Psoas muscle (tissue), 7 donors: ENCODE measurements at regions not wholly inside any gene's neighbourhood (a gene's known extent, or its start where the extent isn't known, plus 50 kb on each side); places are given as distances from the start of the nearest gene placed in this dataset.
"Not testable (repeated sequence)": the region's sequence is repeated elsewhere in the genome, so short reads cannot be mapped to it uniquely, and the experiment has no call there.

Source experiments
- ATAC-seq, 4 donors: fragments of 200-7000 bp; cut with Tn5 transposase; one replicate each; pipeline ENCODE4 v1.9.1; 2020; ENCODE audit warnings: moderate library complexity in 3 of 4, mild to moderate bottlenecking in 2 of 4
- DNase-seq, 2 donors: peaks; one replicate each; pipeline ENCODE4 v3.0.0-alpha.2; 2020
- H3K27ac ChIP-seq: fragments of 200-600 bp; one replicate; pipeline ENCODE4 v1.8.0; 2022
- H3K27me3 ChIP-seq, 3 donors: fragments of 200-600 bp in 1 of 3; one replicate each; pipeline versions ENCODE4 v1.6.1 to v1.8.0; 2013 to 2022; ENCODE audit warnings: low read length in 2 of 3, mild to moderate bottlenecking in 2 of 3, moderate library complexity in 1 of 3; ENCODE audit not compliant: insufficient read depth in 3 of 3
- H3K36me3 ChIP-seq, 2 donors: fragments of 200-600 bp in 1 of 2; one replicate each; pipeline versions ENCODE4 v1.6.1 to v1.8.0; 2013 to 2022; ENCODE audit warnings: low read depth in 1 of 2, mild to moderate bottlenecking in 1 of 2, moderate library complexity in 1 of 2; ENCODE audit not compliant: insufficient read depth in 1 of 2
- H3K4me1 ChIP-seq: fragments of 200-600 bp; one replicate; pipeline ENCODE4 v1.8.0; 2022
- H3K4me3 ChIP-seq: fragments of 200-600 bp; one replicate; pipeline ENCODE4 v1.8.0; 2022; ENCODE audit warnings: mild to moderate bottlenecking
- H3K9me3 ChIP-seq: fragments of 200-600 bp; one replicate; pipeline ENCODE4 v1.8.0; 2022
- WGBS, 3 donors: extraction: QIAGEN DNeasy Blood & Tissue Kit; methylation state at CpG; one replicate each; pipeline versions ENCODE4 v1.1.6 to v1.1.7; 2013; 5-methylcytosine and 5-hydroxymethylcytosine counted together
- intact Hi-C, 2 donors: fragments of 100-400 bp; cut with DNase I; formaldehyde crosslinking; loops; one replicate each; pipeline versions ENCODE4 v1.11.0 to v1.14.2; 2022
- TF ChIP-seq, protein P1 (sequence below): fragments of 200-600 bp; IDR thresholded peaks from one replicate; pipeline ENCODE4 v1.8.0; 2022; ENCODE audit warnings: antibody characterized with exemption
- donor health status: healthy with polysubstance abuse.
- donor health status: DM: no; HTN: no; CAD: no; lungs with moderate emphysema.
- donor health status: Bipolar disorder and iron deficiency.
- donor health status: healthy.
- donor health status: DM: yes; HTN: yes; CAD: no.
- donor health status: DM: no; HTN: no; CAD: no.
- donor health status: DM: yes; HTN: yes; CAD: no.

DNA sequence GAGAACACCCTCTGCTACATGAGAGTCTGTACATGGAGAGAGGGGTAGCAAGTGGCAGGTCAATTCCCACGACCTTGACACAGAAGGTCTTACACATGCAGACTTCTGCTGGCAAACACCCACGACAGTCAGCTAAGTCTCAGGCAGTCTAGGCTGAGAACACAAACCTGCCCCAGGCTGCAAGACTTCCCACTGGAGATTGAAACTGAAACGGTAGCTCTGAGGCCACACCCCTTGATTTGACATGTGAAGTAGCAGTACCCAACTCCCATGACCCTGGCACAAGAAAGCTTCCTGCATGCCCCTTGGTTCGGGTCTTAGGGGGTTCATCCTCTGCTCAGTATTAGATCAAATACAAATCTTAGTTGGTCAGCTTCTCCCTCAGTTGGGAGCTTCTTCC, 420.8 kb upstream of the NDN start:
- WGBS, 3 donors: 21 to 36% (median 33%) methylated on average over 3 of the region's 4 CpGs
- ATAC-seq, H3K4me3 ChIP-seq, H3K9me3 ChIP-seq, DNase-seq, H3K4me1 ChIP-seq, H3K36me3 ChIP-seq, intact Hi-C loops, H3K27ac ChIP-seq, H3K27me3 ChIP-seq: not testable (repeated sequence)

DNA sequence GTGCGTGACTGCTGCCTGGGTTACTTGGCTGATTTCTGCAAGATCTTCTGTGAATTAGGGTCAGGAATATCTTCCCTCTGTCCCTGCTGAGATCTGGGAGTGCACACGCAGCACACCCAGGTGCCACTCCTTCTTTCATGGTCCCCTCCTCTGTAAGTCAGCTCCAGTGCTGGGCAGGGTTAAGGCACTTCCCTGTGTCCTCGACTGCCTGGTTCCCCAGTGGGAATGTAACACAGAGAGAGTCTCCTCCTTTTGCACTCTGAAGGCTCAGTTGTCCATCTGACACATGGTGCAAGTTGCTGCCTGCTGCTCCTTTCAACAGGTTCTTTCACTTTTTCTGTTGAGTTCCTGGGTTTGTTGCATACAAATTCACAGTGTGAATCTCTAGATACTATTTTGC, 421.2 kb upstream of the NDN start:
- intact Hi-C loops, H3K4me3 ChIP-seq, ATAC-seq, H3K4me1 ChIP-seq, DNase-seq, H3K27me3 ChIP-seq, H3K36me3 ChIP-seq, H3K27ac ChIP-seq, H3K9me3 ChIP-seq: not testable (repeated sequence)
- WGBS, 3 donors: 51 to 56% (median 56%) methylated on average over 3 of the region's 3 CpGs

DNA sequence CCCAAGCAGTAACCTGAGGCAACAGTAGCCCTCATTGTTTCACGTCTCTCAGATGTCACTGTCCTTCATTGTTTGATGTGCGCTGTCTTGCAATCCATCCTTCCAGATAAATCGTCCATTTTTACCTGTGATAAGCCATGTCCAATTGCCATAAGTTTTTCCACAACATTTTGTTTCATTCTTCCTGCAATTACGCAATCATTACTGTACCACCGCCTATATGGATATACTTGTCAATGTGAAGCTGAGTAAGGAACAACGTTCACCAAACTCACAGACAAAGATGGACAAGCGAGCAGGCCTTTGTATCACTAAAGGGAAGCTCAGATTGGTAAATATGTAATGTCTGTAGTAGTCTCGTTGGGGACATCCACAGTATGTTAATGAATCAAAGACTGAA, 452.5 kb upstream of the NDN start:
- DNase-seq, H3K4me1 ChIP-seq, H3K4me3 ChIP-seq, H3K36me3 ChIP-seq, H3K27ac ChIP-seq, H3K27me3 ChIP-seq, ATAC-seq, intact Hi-C loops, H3K9me3 ChIP-seq: not testable (repeated sequence)
- 68 to 80% (median 79%) methylated on average over 8 of the region's 8 CpGs for WGBS, 3 donors

DNA sequence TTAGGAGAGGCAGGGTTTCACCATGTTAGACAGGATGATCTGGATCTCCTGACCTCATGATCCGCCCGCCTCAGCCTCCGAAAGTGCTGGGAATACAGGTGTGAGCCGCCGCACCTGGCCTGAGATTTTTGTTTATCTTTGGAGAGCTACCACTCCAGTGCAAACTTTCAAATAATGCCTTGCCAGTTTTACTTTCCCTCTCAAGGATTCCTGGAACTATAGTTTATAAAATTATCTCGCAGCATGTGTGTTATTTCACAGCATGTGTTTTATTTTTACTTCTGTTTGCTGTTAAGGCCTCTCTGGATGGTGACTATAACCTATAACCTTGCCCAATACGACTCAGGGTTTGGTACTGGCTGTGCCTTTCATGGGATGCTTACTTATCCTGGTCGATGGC, 458.0 kb upstream of the NDN start:
- DNase-seq, H3K36me3 ChIP-seq, H3K27ac ChIP-seq, H3K4me1 ChIP-seq, intact Hi-C loops, ATAC-seq, H3K9me3 ChIP-seq, H3K4me3 ChIP-seq, H3K27me3 ChIP-seq: not testable (repeated sequence)
- WGBS, 3 donors: 75 to 79% (median 78%) methylated on average over 8 of the region's 8 CpGs

DNA sequence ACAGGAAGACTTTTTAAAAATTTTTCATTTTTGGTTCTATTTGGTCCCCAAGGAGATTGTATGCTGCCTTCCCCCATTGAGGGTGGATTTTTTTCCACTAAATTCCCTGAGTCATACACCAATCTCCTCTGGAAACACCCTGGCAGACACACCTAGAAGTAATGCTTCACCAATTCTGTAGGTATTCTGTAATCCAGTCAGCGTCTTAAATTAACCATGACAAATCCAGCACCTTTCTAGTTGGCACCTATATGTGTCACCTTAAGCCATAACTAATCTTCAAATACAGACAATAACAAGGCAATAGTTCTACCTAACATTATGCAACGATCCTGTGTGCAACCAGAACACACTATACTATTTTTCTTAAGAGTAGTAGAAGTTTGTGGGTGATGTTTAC, 459.1 kb upstream of the NDN start:
- Histone ChIP-seq H3K27ac (no peak overlapping the region), H3K36me3 (no peaks in the 10 kb centered on the region), H3K4me3 (no peak overlapping the region), H3K4me1 (no peaks in the 10 kb centered on the region), H3K27me3 (no peaks in the 10 kb centered on the region), H3K9me3 (no peaks in the 10 kb centered on the region)
- ATAC-seq (no peak), DNase-seq (no peak)
- 34 to 49% (median 39%) methylated on average over 2 of the region's 2 CpGs for WGBS, 3 donors
- intact Hi-C loops: no loop called here
- TF ChIP-seq, protein P1, sequence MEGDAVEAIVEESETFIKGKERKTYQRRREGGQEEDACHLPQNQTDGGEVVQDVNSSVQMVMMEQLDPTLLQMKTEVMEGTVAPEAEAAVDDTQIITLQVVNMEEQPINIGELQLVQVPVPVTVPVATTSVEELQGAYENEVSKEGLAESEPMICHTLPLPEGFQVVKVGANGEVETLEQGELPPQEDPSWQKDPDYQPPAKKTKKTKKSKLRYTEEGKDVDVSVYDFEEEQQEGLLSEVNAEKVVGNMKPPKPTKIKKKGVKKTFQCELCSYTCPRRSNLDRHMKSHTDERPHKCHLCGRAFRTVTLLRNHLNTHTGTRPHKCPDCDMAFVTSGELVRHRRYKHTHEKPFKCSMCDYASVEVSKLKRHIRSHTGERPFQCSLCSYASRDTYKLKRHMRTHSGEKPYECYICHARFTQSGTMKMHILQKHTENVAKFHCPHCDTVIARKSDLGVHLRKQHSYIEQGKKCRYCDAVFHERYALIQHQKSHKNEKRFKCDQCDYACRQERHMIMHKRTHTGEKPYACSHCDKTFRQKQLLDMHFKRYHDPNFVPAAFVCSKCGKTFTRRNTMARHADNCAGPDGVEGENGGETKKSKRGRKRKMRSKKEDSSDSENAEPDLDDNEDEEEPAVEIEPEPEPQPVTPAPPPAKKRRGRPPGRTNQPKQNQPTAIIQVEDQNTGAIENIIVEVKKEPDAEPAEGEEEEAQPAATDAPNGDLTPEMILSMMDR: no peak

DNA sequence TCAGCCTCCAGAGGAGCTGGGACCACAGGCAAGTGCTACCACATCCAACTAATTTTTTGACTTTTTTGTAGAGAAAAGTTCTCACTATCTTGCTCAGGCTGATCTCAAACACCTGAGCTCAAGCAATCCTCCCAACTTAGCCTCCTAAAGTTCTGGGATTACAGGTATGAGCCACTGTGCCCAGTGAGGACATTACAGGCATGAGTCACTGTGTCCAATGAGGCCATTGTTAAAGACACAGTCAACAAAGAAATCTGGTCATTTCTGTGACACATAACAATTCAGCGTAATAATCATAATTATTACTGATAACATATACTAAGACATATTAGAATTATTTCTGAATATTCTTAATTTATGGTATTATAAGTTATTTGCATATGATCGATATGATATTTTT, 463.4 kb upstream of the NDN start:
- Histone ChIP-seq H3K9me3 (no peaks in the 10 kb centered on the region), H3K27me3 (no peaks in the 10 kb centered on the region), H3K4me3 (no peak overlapping the region), H3K4me1 (no peaks in the 10 kb centered on the region), H3K27ac (no peak overlapping the region), H3K36me3 (no peaks in the 10 kb centered on the region)
- ATAC-seq: no peak
- intact Hi-C loops: no loop called here
- no peak for DNase-seq
- TF ChIP-seq, protein P1: no peak
- WGBS, 3 donors: 80 to 86% (median 84%) methylated on average over 2 of the region's 2 CpGs

DNA sequence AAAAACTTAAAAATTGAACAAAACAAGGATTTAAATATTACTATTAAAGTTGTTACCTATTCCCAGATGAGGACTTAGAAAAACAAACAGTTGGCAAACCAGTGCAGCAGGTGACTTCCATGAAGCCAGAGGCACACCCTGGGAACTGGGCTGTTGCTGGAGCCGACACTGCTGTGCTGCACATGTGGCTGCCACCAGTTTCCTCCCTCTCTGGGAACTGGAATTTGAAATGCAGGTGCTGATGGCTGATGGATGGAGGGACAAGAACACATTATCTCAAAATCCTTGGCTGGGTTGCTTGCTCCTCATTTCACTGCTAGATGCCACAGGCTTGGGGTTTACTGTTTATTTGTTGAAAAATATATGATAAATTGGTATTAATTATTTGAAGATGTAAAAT, 471.2 kb upstream of the NDN start:
- H3K27me3 ChIP-seq, intact Hi-C loops, H3K9me3 ChIP-seq, H3K27ac ChIP-seq, ATAC-seq, H3K4me3 ChIP-seq, DNase-seq, H3K4me1 ChIP-seq, H3K36me3 ChIP-seq: not testable (repeated sequence)
- WGBS, 3 donors: 50 to 69% (median 65%) methylated on average over 1 of the region's 1 CpG

DNA sequence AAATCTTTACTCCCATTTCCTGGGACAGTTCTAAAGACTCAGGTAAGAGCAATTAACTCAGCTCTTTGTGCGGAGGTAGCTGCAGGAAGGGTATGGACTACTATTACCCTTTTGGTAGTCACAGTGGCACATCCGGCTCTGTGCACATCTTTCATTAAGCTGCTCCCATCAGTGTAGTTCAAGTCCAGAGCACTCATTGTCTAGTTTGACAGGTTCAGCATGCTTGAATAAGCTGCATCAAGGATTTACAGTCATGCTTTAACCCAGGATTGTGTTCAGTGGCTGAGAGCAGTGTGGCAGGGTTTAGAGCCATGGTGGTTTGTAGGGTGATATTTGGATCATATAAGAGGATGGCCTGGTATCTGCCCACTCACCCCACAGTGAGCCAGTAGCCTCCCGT, 478.4 kb upstream of the NDN start:
- H3K36me3 ChIP-seq, H3K9me3 ChIP-seq, H3K4me3 ChIP-seq, H3K4me1 ChIP-seq, H3K27me3 ChIP-seq, ATAC-seq, intact Hi-C loops, DNase-seq, H3K27ac ChIP-seq: not testable (repeated sequence)
- WGBS, 3 donors: 75 to 88% (median 80%) methylated on average over 3 of the region's 3 CpGs

DNA sequence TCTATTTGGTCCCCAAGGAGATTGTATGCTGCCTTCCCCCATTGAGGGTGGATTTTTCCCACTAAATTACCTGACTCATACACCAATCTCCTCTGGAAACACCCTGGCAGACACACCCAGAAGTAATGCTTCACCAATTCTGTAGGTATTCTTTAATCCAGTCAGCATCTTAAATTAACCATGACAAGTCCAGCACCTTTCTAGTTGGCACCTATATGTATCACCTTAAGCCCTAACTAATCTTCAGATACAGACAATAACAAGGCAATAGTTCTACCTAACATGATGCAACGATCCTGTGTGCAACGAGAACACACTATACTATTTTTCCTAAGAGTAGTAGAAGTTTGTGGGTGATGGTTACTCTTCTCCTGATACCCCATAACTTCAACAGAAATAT, 473.3 kb upstream of the NPAP1 start:
- DNase-seq, intact Hi-C loops, ATAC-seq, H3K27me3 ChIP-seq, H3K4me3 ChIP-seq, H3K9me3 ChIP-seq, H3K27ac ChIP-seq, H3K36me3 ChIP-seq, H3K4me1 ChIP-seq: not testable (repeated sequence)
- 33 to 63% (median 57%) methylated on average over 2 of the region's 2 CpGs for WGBS, 3 donors

DNA sequence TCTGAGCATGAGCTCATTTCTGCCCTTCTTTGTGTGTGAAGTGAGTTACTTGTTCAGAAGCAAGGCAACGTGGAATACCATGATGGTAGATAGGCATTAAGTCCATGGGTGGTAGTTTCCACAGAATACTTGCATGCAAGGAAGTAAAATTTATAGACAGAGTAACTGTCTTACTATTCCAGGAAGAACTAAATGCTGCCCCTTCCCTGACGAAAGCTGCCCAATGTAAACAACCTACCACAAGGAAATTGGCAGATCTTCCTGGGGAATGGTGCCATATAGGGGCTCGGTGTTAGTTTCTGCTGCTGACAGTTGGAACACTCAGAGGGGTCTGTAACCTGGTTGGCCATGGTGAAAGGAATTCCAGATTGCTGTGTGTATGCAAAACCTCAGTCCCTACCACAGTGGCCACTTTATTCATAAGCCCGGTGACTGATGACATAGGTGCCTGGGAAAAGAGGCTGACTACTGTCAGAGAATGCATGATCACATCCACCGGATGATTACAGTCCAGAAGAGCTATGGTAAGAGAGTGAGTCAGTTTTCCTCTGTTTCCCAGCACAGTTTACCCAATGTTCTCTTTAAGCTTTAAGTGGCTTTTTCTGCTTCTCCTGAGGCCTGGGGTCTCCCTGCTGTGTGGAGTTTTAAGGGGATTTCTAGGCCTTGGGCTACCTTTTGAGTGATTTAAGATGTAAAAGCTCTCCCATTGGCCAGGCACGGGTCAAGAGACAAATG, 463.7 kb upstream of the NPAP1 start:
- H3K4me1 ChIP-seq, DNase-seq, H3K36me3 ChIP-seq, H3K27me3 ChIP-seq, H3K4me3 ChIP-seq, H3K9me3 ChIP-seq, ATAC-seq, intact Hi-C loops, H3K27ac ChIP-seq: not testable (repeated sequence)
- WGBS, 3 donors: 53 to 74% (median 72%) methylated on average over 5 to 6 of the region's 6 CpGs
